ENCODE measurements at regions not wholly inside any gene's neighbourhood (a gene's known extent, or its start where the extent isn't known, plus 50 kb on each side); places are given as distances from the start of the nearest gene placed in this dataset.

GRCh38 chr7:121753944-121754343, 119.0 kb upstream of the PTPRZ1 start:
- TF ChIP-seq SPI1 (IDR thresholded peaks at IDR 0.05; ENCODE audit: low read depth, low read length), result no peak
- TF ChIP-seq TAF1 (IDR thresholded peaks at IDR 0.05; ENCODE audit: low read depth, low read length), result no peak
- no peak for TF ChIP-seq POLR2AphosphoS5 (IDR thresholded peaks at IDR 0.05; ENCODE audit: low read depth, low read length)
- TF ChIP-seq PAX5 (IDR thresholded peaks at IDR 0.05; ENCODE audit: insufficient read depth, low read length, severe bottlenecking), result no peak
- TF ChIP-seq POLR2A (IDR thresholded peaks at IDR 0.05; ENCODE audit: low read depth, low read length), result no peak
- TF ChIP-seq POU2F2 (IDR thresholded peaks at IDR 0.05; ENCODE audit: low read depth, low read length), result no peak
- FAIRE-seq (no peak), DNase-seq (ENCODE audit: insufficient read length, low spot score) (no peak)

- TF ChIP-seq PAX5 (IDR thresholded peaks at IDR 0.05; ENCODE audit: insufficient read depth, low read length, severe bottlenecking) (no peak), SPI1 (IDR thresholded peaks at IDR 0.05; ENCODE audit: low read depth, low read length) (no peak), TAF1 (IDR thresholded peaks at IDR 0.05; ENCODE audit: low read depth, low read length) (no peak), POLR2A (IDR thresholded peaks at IDR 0.05; ENCODE audit: low read depth, low read length) (no peak), POLR2AphosphoS5 (IDR thresholded peaks at IDR 0.05; ENCODE audit: low read depth, low read length) (no peak), POU2F2 (IDR thresholded peaks at IDR 0.05; ENCODE audit: low read depth, low read length) (no peak)
- FAIRE-seq, result no peak
- no peak for DNase-seq (ENCODE audit: insufficient read length, low spot score)
These were observed 120.3 kb upstream of the PTPRZ1 start for GRCh38 chr7:121752706-121753105.

- FAIRE-seq, result no peak
- DNase-seq (ENCODE audit: insufficient read length, low spot score), result no peak
- TF ChIP-seq SPI1 (IDR thresholded peaks at IDR 0.05; ENCODE audit: low read depth, low read length) (no peak), POLR2A (IDR thresholded peaks at IDR 0.05; ENCODE audit: low read depth, low read length) (no peak), POLR2AphosphoS5 (IDR thresholded peaks at IDR 0.05; ENCODE audit: low read depth, low read length) (no peak), TAF1 (IDR thresholded peaks at IDR 0.05; ENCODE audit: low read depth, low read length) (no peak), PAX5 (IDR thresholded peaks at IDR 0.05; ENCODE audit: insufficient read depth, low read length, severe bottlenecking) (no peak), POU2F2 (IDR thresholded peaks at IDR 0.05; ENCODE audit: low read depth, low read length) (no peak)
These were observed 124.4 kb upstream of the PTPRZ1 start for GRCh38 chr7:121748546-121748945.

- DNase-seq (ENCODE audit: insufficient read length, low spot score), result no peak
- no peak for FAIRE-seq
- TF ChIP-seq POLR2A (IDR thresholded peaks at IDR 0.05; ENCODE audit: low read depth, low read length), result no peak
- no peak for TF ChIP-seq TAF1 (IDR thresholded peaks at IDR 0.05; ENCODE audit: low read depth, low read length)
- TF ChIP-seq POLR2AphosphoS5 (IDR thresholded peaks at IDR 0.05; ENCODE audit: low read depth, low read length), result no peak
- TF ChIP-seq SPI1 (IDR thresholded peaks at IDR 0.05; ENCODE audit: low read depth, low read length), result no peak
- no peak for TF ChIP-seq POU2F2 (IDR thresholded peaks at IDR 0.05; ENCODE audit: low read depth, low read length)
- no peak for TF ChIP-seq PAX5 (IDR thresholded peaks at IDR 0.05; ENCODE audit: insufficient read depth, low read length, severe bottlenecking)
These were observed 127.1 kb upstream of the PTPRZ1 start for GRCh38 chr7:121745856-121746255.

- DNase-seq (ENCODE audit: insufficient read length, low spot score) (no peak), FAIRE-seq (no peak)
- TF ChIP-seq PAX5 (IDR thresholded peaks at IDR 0.05; ENCODE audit: insufficient read depth, low read length, severe bottlenecking) (no peak), TAF1 (IDR thresholded peaks at IDR 0.05; ENCODE audit: low read depth, low read length) (no peak), POU2F2 (IDR thresholded peaks at IDR 0.05; ENCODE audit: low read depth, low read length) (no peak)
These were observed 128.1 kb upstream of the PTPRZ1 start for GRCh38 chr7:121744877-121745276.

- no peak for DNase-seq (ENCODE audit: insufficient read length, low spot score)
These were observed 128.6 kb upstream of the PTPRZ1 start for GRCh38 chr7:121744319-121744718.

GRCh38 chr7:121741896-121742295, 131.1 kb upstream of the PTPRZ1 start:
- DNase-seq (ENCODE audit: insufficient read length, low spot score), result no peak
- no peak for FAIRE-seq
- TF ChIP-seq PAX5 (IDR thresholded peaks at IDR 0.05; ENCODE audit: insufficient read depth, low read length, severe bottlenecking) (no peak), POLR2AphosphoS5 (IDR thresholded peaks at IDR 0.05; ENCODE audit: low read depth, low read length) (no peak), SPI1 (IDR thresholded peaks at IDR 0.05; ENCODE audit: low read depth, low read length) (no peak), POLR2A (IDR thresholded peaks at IDR 0.05; ENCODE audit: low read depth, low read length) (no peak), TAF1 (IDR thresholded peaks at IDR 0.05; ENCODE audit: low read depth, low read length) (no peak), POU2F2 (IDR thresholded peaks at IDR 0.05; ENCODE audit: low read depth, low read length) (no peak)

More at GRCh38 chr7:121744319-121744718, 128.6 kb upstream of the PTPRZ1 start:
- no peak for TF ChIP-seq PAX5 (IDR thresholded peaks at IDR 0.05; ENCODE audit: insufficient read depth, low read length, severe bottlenecking)
- TF ChIP-seq POU2F2 (IDR thresholded peaks at IDR 0.05; ENCODE audit: low read depth, low read length), result no peak
- no peak for TF ChIP-seq POLR2A (IDR thresholded peaks at IDR 0.05; ENCODE audit: low read depth, low read length)
- no peak for TF ChIP-seq TAF1 (IDR thresholded peaks at IDR 0.05; ENCODE audit: low read depth, low read length)
- no peak for TF ChIP-seq POLR2AphosphoS5 (IDR thresholded peaks at IDR 0.05; ENCODE audit: low read depth, low read length)
- no peak for TF ChIP-seq SPI1 (IDR thresholded peaks at IDR 0.05; ENCODE audit: low read depth, low read length)
- no peak for FAIRE-seq

GRCh38 chr7:121739465-121739864, 133.5 kb upstream of the PTPRZ1 start:
- TF ChIP-seq TAF1 (IDR thresholded peaks at IDR 0.05; ENCODE audit: low read depth, low read length), result no peak
- no peak for TF ChIP-seq POLR2AphosphoS5 (IDR thresholded peaks at IDR 0.05; ENCODE audit: low read depth, low read length)
- TF ChIP-seq SPI1 (IDR thresholded peaks at IDR 0.05; ENCODE audit: low read depth, low read length), result no peak
- no peak for TF ChIP-seq PAX5 (IDR thresholded peaks at IDR 0.05; ENCODE audit: insufficient read depth, low read length, severe bottlenecking)
- TF ChIP-seq POLR2A (IDR thresholded peaks at IDR 0.05; ENCODE audit: low read depth, low read length), result no peak
- no peak for TF ChIP-seq POU2F2 (IDR thresholded peaks at IDR 0.05; ENCODE audit: low read depth, low read length)
- DNase-seq (ENCODE audit: insufficient read length, low spot score), result no peak
- FAIRE-seq, result no peak

GRCh38 chr7:121730869-121731268, 142.1 kb upstream of the PTPRZ1 start:
- DNase-seq (ENCODE audit: insufficient read length, low spot score) (no peak), FAIRE-seq (no peak)
- TF ChIP-seq PAX5 (IDR thresholded peaks at IDR 0.05; ENCODE audit: insufficient read depth, low read length, severe bottlenecking), result no peak
- TF ChIP-seq SPI1 (IDR thresholded peaks at IDR 0.05; ENCODE audit: low read depth, low read length), result no peak
- TF ChIP-seq POU2F2 (IDR thresholded peaks at IDR 0.05; ENCODE audit: low read depth, low read length), result no peak
- TF ChIP-seq TAF1 (IDR thresholded peaks at IDR 0.05; ENCODE audit: low read depth, low read length), result no peak
- TF ChIP-seq POLR2A (IDR thresholded peaks at IDR 0.05; ENCODE audit: low read depth, low read length), result no peak

Data from GM12891 (cell line).